GM12864 (cell line): ENCODE measurements at regions not wholly inside any gene's neighbourhood (a gene's known extent, or its start where the extent isn't known, plus 50 kb on each side); places are given as distances from the start of the nearest gene placed in this dataset.

ENCODE experiments used
- DNase-seq: peaks from one replicate; pipeline ENCODE4 v3.0.0-alpha.2; 2011; ENCODE audit warnings: low read depth
- H3K4me3 ChIP-seq: 2 replicates; pipeline ENCODE4 v1.5.1; 2011; ENCODE audit warnings: mild to moderate bottlenecking, low read depth, low read length, control low read depth
- CTCF ChIP-seq: IDR thresholded peaks from 2 replicates; pipeline ENCODE4 v1.5.1; 2011; ENCODE audit warnings: low read depth, mild to moderate bottlenecking, moderate library complexity, low read length, control low read depth, inconsistent platforms; ENCODE audit errors: missing control alignments

DNA sequence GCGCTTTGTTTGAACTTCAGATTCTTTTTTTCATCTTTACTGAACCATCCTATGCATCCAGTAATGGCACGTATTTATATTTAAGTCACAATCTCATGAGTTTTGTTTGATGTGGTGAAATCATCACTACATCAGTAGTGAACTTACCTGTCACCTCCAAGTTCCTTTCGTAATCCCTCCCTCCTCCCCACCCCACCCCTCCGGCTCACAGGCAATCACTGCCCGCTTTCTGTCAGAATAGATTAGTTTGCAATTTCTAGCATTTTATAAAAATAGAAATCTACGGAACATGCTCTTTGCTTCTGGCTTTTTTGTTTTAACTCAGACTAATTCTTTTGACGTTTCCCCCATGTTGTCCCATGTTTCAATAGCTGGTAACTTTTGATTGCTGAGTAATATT, 305.4 kb upstream of the IRX4 start:
- no peak for TF ChIP-seq CTCF
- DNase-seq = no peak
- no peak overlapping the region for H3K4me3 ChIP-seq

DNA sequence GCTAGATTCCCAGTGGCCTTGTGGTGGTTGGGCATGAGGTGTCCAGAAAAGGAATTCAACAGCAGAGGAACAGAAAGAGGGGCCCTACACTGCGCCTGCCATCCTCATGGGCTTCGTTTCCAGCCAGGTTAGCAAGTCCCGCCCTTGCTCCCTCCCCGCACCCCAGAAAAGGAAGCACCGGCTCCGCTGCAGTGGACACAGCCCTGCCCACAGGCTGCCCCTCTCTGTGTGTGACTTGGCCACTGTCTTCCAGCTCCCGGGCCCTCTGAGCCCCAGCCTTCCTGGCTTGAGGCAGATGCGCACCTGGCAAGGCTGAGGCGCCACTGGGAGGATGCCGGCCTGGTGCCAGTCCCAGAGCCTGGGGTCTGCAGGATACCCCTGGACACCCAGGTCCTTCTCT, 305.0 kb upstream of the IRX4 start:
- TF ChIP-seq CTCF = no peak
- no peak for DNase-seq
- no peak overlapping the region for H3K4me3 ChIP-seq

GRCh38 chr5:2187156-2187555, 304.4 kb upstream of the IRX4 start:
- DNase-seq = no peak
- TF ChIP-seq CTCF = no peak

GRCh38 chr5:2186472-2187015, 303.8 kb upstream of the IRX4 start:
- H3K4me3 ChIP-seq = no peak overlapping the region
- DNase-seq = no peak
- TF ChIP-seq CTCF = no peak

More at GRCh38 chr5:2187156-2187555, 304.4 kb upstream of the IRX4 start:
- H3K4me3 ChIP-seq = no peak overlapping the region

GRCh38 chr5:2185646-2186471, 303.1 kb upstream of the IRX4 start:
- DNase-seq = no peak
- no peak for TF ChIP-seq CTCF
- H3K4me3 ChIP-seq = no peak overlapping the region

- DNase-seq = no peak
- no peak for TF ChIP-seq CTCF
- H3K4me3 ChIP-seq = no peak overlapping the region
Measured at GRCh38 chr5:2184563-2185540, 302.1 kb upstream of the IRX4 start.
